Cardiac septum (tissue), 1 donor: ENCODE measurements at regions not wholly inside any gene's neighbourhood (a gene's known extent, or its start where the extent isn't known, plus 50 kb on each side); places are given as distances from the start of the nearest gene placed in this dataset.
"Not testable (repeated sequence)": the region's sequence is repeated elsewhere in the genome, so short reads cannot be mapped to it uniquely, and the experiment has no call there.

Experiments
- DNase-seq: peaks from one replicate; pipeline ENCODE4 v3.0.0-alpha.2; 2020; ENCODE audit warnings: low spot score
- intact Hi-C: fragments of 100-400 bp; cut with DNase I; formaldehyde crosslinking; loops from one replicate; pipeline ENCODE4 v1.14.0; 2022
- donor health status: DM: no; HTN: no; CAD: no.

GRCh38 chr12:30180602-30181001, 396.9 kb upstream of the TMTC1 start:
- DNase-seq, result no peak
- intact Hi-C loops, result no loop called here

DNA sequence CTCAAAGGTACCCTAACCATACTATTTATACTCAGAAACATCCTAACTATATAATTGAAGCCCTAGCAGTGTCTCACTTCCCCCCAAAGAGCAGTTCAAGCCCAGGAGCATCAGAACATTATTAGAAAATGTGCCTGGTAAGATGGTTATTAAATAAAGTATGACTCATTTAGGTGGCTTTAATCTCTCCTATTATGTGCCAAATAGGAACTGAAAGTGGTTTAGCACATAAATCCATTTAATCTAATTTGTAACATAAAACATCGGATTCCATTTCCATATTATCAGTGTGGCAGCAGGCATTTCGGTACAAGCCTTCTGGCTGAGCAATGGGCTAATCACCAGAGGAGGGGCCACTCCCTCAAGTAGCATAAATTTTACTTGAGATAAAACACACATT, 395.2 kb upstream of the TMTC1 start:
- intact Hi-C loops, result no loop called here
- DNase-seq, result no peak

GRCh38 chr12:30169839-30170591, 386.3 kb upstream of the TMTC1 start:
- no peak for DNase-seq
- intact Hi-C loops, result no loop called here

DNA sequence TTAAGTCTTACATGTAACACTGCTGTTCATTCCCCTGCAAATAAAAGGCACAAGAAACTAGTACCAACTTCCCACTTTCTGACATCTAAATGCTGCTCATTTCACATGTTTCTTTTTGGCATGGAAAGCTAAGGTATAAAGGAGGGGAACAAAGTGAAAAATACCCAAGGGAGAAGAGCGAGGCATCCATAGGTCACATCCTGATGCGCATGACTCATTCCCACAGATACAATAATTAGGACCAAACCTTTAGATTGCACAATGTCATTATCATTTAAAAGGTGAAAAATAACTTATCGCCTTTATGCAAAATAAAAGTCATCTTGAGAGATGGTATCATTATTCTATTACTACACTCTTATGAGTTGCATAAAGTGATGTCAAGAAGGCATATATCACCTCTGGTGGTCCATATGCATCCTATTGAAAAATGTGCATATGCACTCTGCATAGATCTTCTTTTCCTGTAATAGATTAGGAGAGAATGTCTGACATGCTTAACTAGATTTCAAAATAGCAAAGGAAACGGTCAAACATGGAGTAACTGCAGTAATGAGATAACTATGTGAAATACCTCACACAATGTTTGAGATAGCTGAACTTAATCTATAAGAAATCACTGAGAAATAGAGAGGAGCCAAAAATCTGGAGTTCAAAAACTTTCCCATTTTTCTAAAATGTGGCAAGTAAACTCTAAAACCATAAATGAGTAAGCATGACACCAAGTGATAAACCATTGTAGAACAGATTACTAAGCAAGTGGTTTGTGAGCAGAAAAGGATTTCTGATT, 382.5 kb upstream of the TMTC1 start:
- DNase-seq, result no peak
- intact Hi-C loops, result no loop called here

GRCh38 chr12:30164382-30165318, 380.9 kb upstream of the TMTC1 start:
- intact Hi-C loops, result no loop called here
- DNase-seq, result no peak

- intact Hi-C loops, DNase-seq: not testable (repeated sequence)
These were observed 373.1 kb upstream of the TMTC1 start for GRCh38 chr12:30156833-30157232.

- intact Hi-C loops, result no loop called here
- DNase-seq, result no peak
These were observed 371.4 kb upstream of the TMTC1 start for GRCh38 chr12:30155001-30155730.

DNA sequence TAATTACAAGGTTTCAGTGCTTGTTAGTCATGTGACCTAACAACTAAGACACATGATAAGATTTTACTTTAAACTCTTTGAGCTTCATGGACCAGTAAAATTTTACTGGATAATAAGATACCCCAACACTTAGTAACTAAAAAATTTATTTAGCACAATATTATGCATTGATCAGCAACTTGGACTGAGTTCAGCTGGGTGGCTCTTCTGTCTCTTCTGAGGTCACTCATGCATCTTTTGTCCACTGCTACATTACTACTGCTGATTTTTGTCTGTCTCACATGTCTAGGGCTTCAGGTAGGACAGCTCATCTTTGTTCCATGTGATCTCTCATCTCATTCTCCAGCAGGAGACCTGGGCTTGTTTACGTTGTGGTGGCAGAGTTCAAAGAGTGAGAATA, 370.2 kb upstream of the TMTC1 start:
- intact Hi-C loops, result no loop called here
- DNase-seq, result no peak

GRCh38 chr12:30152705-30153104, 369.0 kb upstream of the TMTC1 start:
- intact Hi-C loops, result no loop called here
- no peak for DNase-seq

DNA sequence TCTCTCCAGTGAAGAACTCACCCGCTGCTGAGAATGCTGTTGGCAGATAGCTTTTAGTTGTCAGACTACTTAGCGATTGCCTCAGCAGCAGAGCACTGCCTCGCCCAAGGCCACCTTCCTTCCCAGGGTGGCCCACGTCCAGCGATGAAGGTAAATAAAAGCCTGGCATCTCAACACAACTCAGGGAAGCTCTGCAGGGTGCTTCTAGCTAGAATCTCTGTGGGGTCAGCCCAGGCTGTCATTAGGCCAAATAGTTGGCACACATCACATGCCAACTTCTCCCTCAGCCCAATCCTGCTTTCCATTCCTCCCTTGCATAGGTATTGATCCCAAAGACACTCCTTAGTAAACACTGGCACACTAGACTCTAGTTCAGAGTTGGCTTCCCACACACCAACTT, 368.1 kb upstream of the TMTC1 start:
- DNase-seq, result no peak
- intact Hi-C loops, result no loop called here

GRCh38 chr12:30146561-30146960, 362.8 kb upstream of the TMTC1 start:
- intact Hi-C loops, result no loop called here
- no peak for DNase-seq

DNA sequence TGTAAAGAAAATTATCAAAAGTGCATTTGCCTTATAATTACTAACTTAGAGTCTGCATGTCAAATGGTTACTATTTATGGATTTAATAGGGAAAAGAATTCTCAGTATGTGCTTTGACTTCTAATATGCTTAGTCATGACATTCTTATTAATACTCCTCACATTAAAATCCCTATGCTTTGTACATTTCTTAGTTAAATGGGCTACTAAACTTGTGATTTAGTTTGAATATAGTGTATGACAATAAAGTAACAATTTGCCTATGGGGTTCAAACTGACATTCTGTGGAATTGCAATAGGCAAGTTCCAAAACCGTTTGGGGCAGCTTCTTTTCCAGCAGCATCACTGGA, 361.9 kb upstream of the TMTC1 start:
- no peak for DNase-seq
- intact Hi-C loops, result no loop called here

- no peak for DNase-seq
- intact Hi-C loops, result no loop called here
These were observed 361.3 kb upstream of the TMTC1 start for GRCh38 chr12:30144777-30145683.

DNA sequence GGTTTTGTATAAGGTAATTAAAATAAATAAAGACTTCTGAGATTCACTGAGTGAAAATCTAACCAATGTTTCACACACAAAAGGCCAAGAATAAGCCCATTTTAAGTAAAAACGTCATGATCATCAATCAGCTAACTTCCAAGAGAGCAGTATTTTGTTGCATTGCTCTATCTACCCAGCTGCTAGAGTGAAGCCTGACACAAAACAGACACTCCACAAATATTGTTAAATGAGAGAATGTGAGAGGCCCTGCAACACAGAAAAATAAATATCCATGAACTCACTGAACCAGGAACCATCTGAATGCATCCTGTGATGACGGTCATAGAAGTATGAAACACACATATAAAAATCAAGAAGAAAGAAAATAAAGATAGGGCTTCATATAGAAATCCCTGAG, 358.6 kb upstream of the TMTC1 start:
- no peak for DNase-seq
- intact Hi-C loops, result no loop called here

DNA sequence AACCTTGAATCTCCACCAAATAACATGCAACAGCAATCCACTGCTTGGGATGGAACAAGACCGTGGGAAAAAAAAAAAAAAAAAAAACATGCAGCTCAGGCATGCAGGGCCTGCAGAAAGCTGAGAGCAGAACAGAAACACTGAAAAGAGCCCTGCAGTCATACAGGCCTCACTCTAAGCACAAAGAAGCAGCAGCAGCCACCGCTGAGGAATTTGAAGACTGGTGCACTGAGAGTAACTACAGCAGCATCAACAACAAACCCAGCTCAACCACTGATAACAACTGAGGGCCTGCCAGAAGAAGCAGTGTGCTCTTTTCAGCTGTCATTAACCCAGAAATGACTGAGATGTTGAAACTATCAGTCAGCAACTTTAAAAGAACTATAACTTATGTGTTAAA, 354.7 kb upstream of the TMTC1 start:
- intact Hi-C loops, result no loop called here
- DNase-seq, result no peak

GRCh38 chr12:30136696-30137095, 353.0 kb upstream of the TMTC1 start:
- intact Hi-C loops, result no loop called here
- DNase-seq, result no peak

GRCh38 chr12:30135776-30136175, 352.0 kb upstream of the TMTC1 start:
- DNase-seq, result no peak
- intact Hi-C loops, result no loop called here

DNA sequence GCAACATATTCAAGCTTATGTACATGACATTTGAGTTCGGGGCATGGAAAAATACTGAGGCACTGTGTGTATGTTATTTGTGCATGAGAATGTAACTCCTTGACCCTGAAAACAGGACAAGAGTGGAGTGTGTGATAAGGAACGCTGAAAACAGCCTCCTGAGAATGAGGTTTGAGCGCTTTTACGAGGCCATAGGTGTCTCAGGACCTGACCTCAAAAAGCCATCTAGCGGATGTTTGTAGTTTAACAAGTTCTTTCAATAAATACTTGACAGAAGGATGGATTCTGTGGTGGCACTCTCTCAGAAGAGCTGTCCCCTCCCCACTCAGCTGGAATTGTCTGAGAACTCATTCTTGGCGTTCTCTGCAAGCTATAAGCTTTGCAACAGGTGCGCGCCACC, 350.5 kb upstream of the TMTC1 start:
- DNase-seq, result no peak
- intact Hi-C loops, result no loop called here

GRCh38 chr12:30126944-30127343, 343.2 kb upstream of the TMTC1 start:
- intact Hi-C loops, result no loop called here
- no peak for DNase-seq
